GM12878 (cell line): ENCODE measurements at regions not wholly inside any gene's neighbourhood (a gene's known extent, or its start where the extent isn't known, plus 50 kb on each side); places are given as distances from the start of the nearest gene placed in this dataset.

Source experiments
- ATAC-seq: fragments of 200-7000 bp; cut with Tn5 transposase; 3 replicates; pipeline ENCODE4 v1.9.1; 2020; ENCODE audit warnings: mild to moderate bottlenecking, moderate library complexity
- BruUV-seq: library from RNA; stranded (reverse); fragments of 400-500 nt; replicated peaks from 2 replicates; lab custom pipeline; 2021; lab: Mats Ljungman, UMichigan
- CTCF ChIA-PET: fragments of 300-600 bp; sonication (Branson Sonifier 250); formaldehyde crosslinking; extraction: SDS; loops from one replicate; lab custom pipeline; 2021; ENCODE audit warnings: inconsistent platforms; lab: Yijun Ruan, JAX
- POLR2A ChIA-PET: fragments of 350-600 bp; formaldehyde crosslinking; extraction: SDS; loops from one replicate; lab custom pipeline; 2021; ENCODE audit warnings: inconsistent platforms; lab: Charles Lee
- RAD21 ChIA-PET: fragments of 300-600 bp; sonication (Branson Sonifier 250); formaldehyde crosslinking; loops from one replicate; lab custom pipeline; 2023; ENCODE audit warnings: antibody characterized with exemption; ENCODE audit not compliant: unreplicated experiment; lab: Charles Lee
- SMC1A ChIA-PET: fragments of 300-600 bp; sonication (Branson Sonifier 250); formaldehyde crosslinking; loops from one replicate; lab custom pipeline; 2023; ENCODE audit not compliant: unreplicated experiment, uncharacterized antibody; lab: Charles Lee
- DNase-seq: peaks from one replicate; pipeline ENCODE4 v3.0.0-alpha.2; 2011; ENCODE audit warnings: low read depth, low spot score
- FAIRE-seq: peaks from 3 replicates; lab custom pipeline; 2011; peaks lifted over from hg19 to GRCh38; lab: Jason Lieb, UNC
- H2AFZ ChIP-seq: 2 replicates; pipeline ENCODE4 v1.6.0; 2011; ENCODE audit warnings: low read depth, low read length, control low read depth; ENCODE audit not compliant: control insufficient read depth
- H3K27ac ChIP-seq: 2 replicates; pipeline ENCODE4 v1.5.1; 2011; ENCODE audit warnings: control low read depth; ENCODE audit not compliant: control insufficient read depth, insufficient read depth
- H3K27me3 ChIP-seq, 2 experiments: replicated peaks in 1 of 2; 2 replicates each; pipeline versions ENCODE4 v1.6.0 to v1.6.1; 2011; ENCODE audit warnings: low read length in 1 of 2; ENCODE audit not compliant: control insufficient read depth in 2 of 2, insufficient read depth in 2 of 2
- H3K36me3 ChIP-seq, 2 experiments: 2 replicates each; pipeline ENCODE4 v1.5.1; 2011; ENCODE audit warnings: low read length in 1 of 2; ENCODE audit not compliant: control insufficient read depth in 2 of 2, insufficient read depth in 2 of 2
- H3K4me1 ChIP-seq: 2 replicates; pipeline ENCODE4 v1.6.1; 2011; ENCODE audit warnings: mild to moderate bottlenecking, low read length, moderate library complexity, mixed read lengths; ENCODE audit not compliant: control insufficient read depth, insufficient read depth
- H3K4me2 ChIP-seq: 2 replicates; pipeline ENCODE4 v1.6.0; 2011; ENCODE audit warnings: control low read depth; ENCODE audit not compliant: control insufficient read depth, insufficient read depth
- H3K4me3 ChIP-seq: fragments of 200-600 bp; sonication (generic); 2 replicates; pipeline ENCODE4 v1.5.1; 2016
- H3K79me2 ChIP-seq: 2 replicates; pipeline ENCODE4 v1.6.0; 2011; ENCODE audit warnings: low read length; ENCODE audit not compliant: control insufficient read depth, insufficient read depth
- H3K9ac ChIP-seq: 2 replicates; pipeline ENCODE4 v1.8.0; 2011; ENCODE audit warnings: low read length, control low read depth, mixed read lengths; ENCODE audit not compliant: control insufficient read depth, insufficient read depth
- H3K9me3 ChIP-seq: replicated peaks from 3 replicates; pipeline ENCODE4 v1.5.1; 2011; ENCODE audit warnings: mild to moderate bottlenecking, low read length; ENCODE audit not compliant: control insufficient read depth, insufficient read depth
- H4K20me1 ChIP-seq: 2 replicates; pipeline ENCODE4 v1.6.0; 2011; ENCODE audit not compliant: control insufficient read depth, insufficient read depth
- CBFB ChIP-seq: IDR thresholded peaks from 2 replicates; pipeline ENCODE4 v1.6.1; 2016; ENCODE audit warnings: antibody characterized with exemption, low read depth
- HCFC1 ChIP-seq: fragments of 150-350 bp; IDR thresholded peaks from 2 replicates; pipeline ENCODE4 v1.6.1; 2014; ENCODE audit warnings: low read length
- MTA3 ChIP-seq: IDR thresholded peaks from 2 replicates; pipeline ENCODE4 v1.6.1; 2012; ENCODE audit warnings: low read length, inconsistent platforms, borderline replicate concordance
- NKRF ChIP-seq: fragments of 450-650 bp; conservative IDR thresholded peaks from 2 replicates; pipeline ENCODE4 v1.6.1; 2017; ENCODE audit warnings: mild to moderate bottlenecking, moderate library complexity
- POU2F2 ChIP-seq: IDR thresholded peaks from 3 replicates; pipeline ENCODE4 v1.6.1; 2011; ENCODE audit warnings: low read depth, mild to moderate bottlenecking, low read length, borderline replicate concordance
- PRDM15 ChIP-seq: fragments of 450-650 bp; formaldehyde crosslinking; IDR thresholded peaks from 2 replicates; pipeline ENCODE4 v1.4.0; 2020; ENCODE audit warnings: mild to moderate bottlenecking, moderate library complexity
- RCOR1 ChIP-seq: conservative IDR thresholded peaks from 2 replicates; pipeline ENCODE4 v1.6.1; 2012; ENCODE audit warnings: low read depth, low read length, improper control_type of control experiment
- SMARCA5 ChIP-seq: fragments of 450-650 bp; IDR thresholded peaks from 2 replicates; pipeline ENCODE4 v1.6.1; 2017; ENCODE audit warnings: mild to moderate bottlenecking
- USF1 ChIP-seq: IDR thresholded peaks from 2 replicates; pipeline ENCODE4 v1.6.1; 2011; ENCODE audit warnings: borderline replicate concordance, low read depth, mild to moderate bottlenecking, moderate library complexity, mixed read lengths, low read length; ENCODE audit not compliant: insufficient read depth; ENCODE audit errors: extremely low read length
- ZSCAN29 ChIP-seq: fragments of 450-650 bp; IDR thresholded peaks from 2 replicates; pipeline ENCODE4 v1.6.1; 2017; ENCODE audit warnings: mild to moderate bottlenecking, moderate library complexity
- WGBS: methylation state at CpG from one replicate; pipeline ENCODE4 v1.1.6; 2016; ENCODE audit warnings: low lambda C conversion rate; ENCODE audit not compliant: insufficient replicate concordance, insufficient coverage; ENCODE audit errors: missing lambda C conversion rate; 5-methylcytosine and 5-hydroxymethylcytosine counted together
- in situ Hi-C: fragments of 300-500 bp; cut with MboI; formaldehyde crosslinking; loops from 9 replicates; pipeline ENCODE4 v1.14.3; 2018; ENCODE audit warnings: mixed read lengths
- intact Hi-C: fragments of 100-400 bp; cut with micrococcal nuclease; formaldehyde crosslinking; loops from one replicate; pipeline ENCODE4 v1.14.2; 2022; ENCODE audit not compliant: unreplicated experiment
- TF ChIP-seq, protein P1 (sequence below): IDR thresholded peaks from 2 replicates; pipeline ENCODE4 v1.6.1; 2012; ENCODE audit warnings: low read depth, low read length, improper control_type of control experiment
- TF ChIP-seq, protein P2 (sequence below): IDR thresholded peaks from 2 replicates; pipeline ENCODE4 v1.6.1; 2011; ENCODE audit warnings: low read depth, low read length, improper control_type of control experiment, borderline replicate concordance

- no peaks in the 10 kb centered on the region for H3K4me1 ChIP-seq
- no peaks in the 10 kb centered on the region; a peak in 1 of 4 replicates for H3K36me3 ChIP-seq
- H3K27me3 ChIP-seq = no peaks in the 10 kb centered on the region; a peak in 2 of 4 replicates
- no peaks in the 10 kb centered on the region for H4K20me1 ChIP-seq
- BruUV-seq = no TSS peak
- TF ChIP-seq USF1 (no peak), ZSCAN29 (no peak), PRDM15 (no peak), NKRF (no peak), CBFB (no peak), HCFC1 (no peak), SMARCA5 (no peak), MTA3 (no peak), POU2F2 (no peak), RCOR1 (no peak)
- TF ChIP-seq, protein P1, sequence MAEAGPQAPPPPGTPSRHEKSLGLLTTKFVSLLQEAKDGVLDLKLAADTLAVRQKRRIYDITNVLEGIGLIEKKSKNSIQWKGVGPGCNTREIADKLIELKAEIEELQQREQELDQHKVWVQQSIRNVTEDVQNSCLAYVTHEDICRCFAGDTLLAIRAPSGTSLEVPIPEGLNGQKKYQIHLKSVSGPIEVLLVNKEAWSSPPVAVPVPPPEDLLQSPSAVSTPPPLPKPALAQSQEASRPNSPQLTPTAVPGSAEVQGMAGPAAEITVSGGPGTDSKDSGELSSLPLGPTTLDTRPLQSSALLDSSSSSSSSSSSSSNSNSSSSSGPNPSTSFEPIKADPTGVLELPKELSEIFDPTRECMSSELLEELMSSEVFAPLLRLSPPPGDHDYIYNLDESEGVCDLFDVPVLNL = no peak
- TF ChIP-seq, protein P2, sequence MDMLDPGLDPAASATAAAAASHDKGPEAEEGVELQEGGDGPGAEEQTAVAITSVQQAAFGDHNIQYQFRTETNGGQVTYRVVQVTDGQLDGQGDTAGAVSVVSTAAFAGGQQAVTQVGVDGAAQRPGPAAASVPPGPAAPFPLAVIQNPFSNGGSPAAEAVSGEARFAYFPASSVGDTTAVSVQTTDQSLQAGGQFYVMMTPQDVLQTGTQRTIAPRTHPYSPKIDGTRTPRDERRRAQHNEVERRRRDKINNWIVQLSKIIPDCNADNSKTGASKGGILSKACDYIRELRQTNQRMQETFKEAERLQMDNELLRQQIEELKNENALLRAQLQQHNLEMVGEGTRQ = no peak
- no peak overlapping the region for H3K27ac ChIP-seq
- intact Hi-C loops = no loop called here
- ChIA-PET SMC1A (no interaction called here), POLR2A (no interaction called here), CTCF (no interaction called here), RAD21 (no interaction called here)
- no peak overlapping the region for H3K9ac ChIP-seq
- H3K4me2 ChIP-seq = no peak overlapping the region
- ATAC-seq = no peak
- in situ Hi-C loops = no loop called here
- no peak for DNase-seq
- 0% methylated on average over 1 of the region's 1 CpG for WGBS
- H3K79me2 ChIP-seq = no peaks in the 10 kb centered on the region
- no peak overlapping the region for H3K4me3 ChIP-seq
- no peaks in the 10 kb centered on the region for H3K9me3 ChIP-seq
- FAIRE-seq = peak; percentile 7
- H2AFZ ChIP-seq = no peak overlapping the region
These were observed 57.8 kb downstream of the PRLHR start for GRCh38 chr10:118537623-118538022.
